Endothelial cell of umbilical vein (primary cell): ENCODE measurements at regions not wholly inside any gene's neighbourhood (a gene's known extent, or its start where the extent isn't known, plus 50 kb on each side); places are given as distances from the start of the nearest gene placed in this dataset.

Source experiments
- GATA2 ChIP-seq: IDR thresholded peaks from 2 replicates; pipeline ENCODE4 v1.7.0; 2011; ENCODE audit warnings: low read depth, mild to moderate bottlenecking, moderate library complexity, mixed read lengths, low read length; ENCODE audit not compliant: insufficient read length, insufficient read depth
- POLR2A ChIP-seq: IDR thresholded peaks from 2 replicates; pipeline ENCODE4 v1.6.1; 2012; ENCODE audit warnings: low read depth, mild to moderate bottlenecking, control low read depth, low read length
- TF ChIP-seq, protein P1 (sequence below), 2 donors: IDR thresholded peaks; 1 replicate in 1 of 2; 2 replicates in 1 of 2; pipeline ENCODE4 v1.5.1; 2011; ENCODE audit warnings: low read length in 2 of 2, mild to moderate bottlenecking in 2 of 2, moderate library complexity in 2 of 2, control low read depth in 1 of 2, inconsistent platforms in 1 of 2, low read depth in 1 of 2; ENCODE audit not compliant: insufficient read depth in 1 of 2; ENCODE audit errors: extremely low read depth in 1 of 2

- TF ChIP-seq GATA2 (no peak), POLR2A (no peak)
- TF ChIP-seq, protein P1, sequence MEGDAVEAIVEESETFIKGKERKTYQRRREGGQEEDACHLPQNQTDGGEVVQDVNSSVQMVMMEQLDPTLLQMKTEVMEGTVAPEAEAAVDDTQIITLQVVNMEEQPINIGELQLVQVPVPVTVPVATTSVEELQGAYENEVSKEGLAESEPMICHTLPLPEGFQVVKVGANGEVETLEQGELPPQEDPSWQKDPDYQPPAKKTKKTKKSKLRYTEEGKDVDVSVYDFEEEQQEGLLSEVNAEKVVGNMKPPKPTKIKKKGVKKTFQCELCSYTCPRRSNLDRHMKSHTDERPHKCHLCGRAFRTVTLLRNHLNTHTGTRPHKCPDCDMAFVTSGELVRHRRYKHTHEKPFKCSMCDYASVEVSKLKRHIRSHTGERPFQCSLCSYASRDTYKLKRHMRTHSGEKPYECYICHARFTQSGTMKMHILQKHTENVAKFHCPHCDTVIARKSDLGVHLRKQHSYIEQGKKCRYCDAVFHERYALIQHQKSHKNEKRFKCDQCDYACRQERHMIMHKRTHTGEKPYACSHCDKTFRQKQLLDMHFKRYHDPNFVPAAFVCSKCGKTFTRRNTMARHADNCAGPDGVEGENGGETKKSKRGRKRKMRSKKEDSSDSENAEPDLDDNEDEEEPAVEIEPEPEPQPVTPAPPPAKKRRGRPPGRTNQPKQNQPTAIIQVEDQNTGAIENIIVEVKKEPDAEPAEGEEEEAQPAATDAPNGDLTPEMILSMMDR (IDR thresholded peaks at IDR 0.05; ENCODE audit: extremely low read depth in 1 of 2, insufficient read depth in 1 of 2, low read depth in 1 of 2, low read length in 2 of 2) = no peak
These were observed 178.0 kb downstream of the YIPF5 start for GRCh38 chr5:143992496-143992895.
